GM19452 (cell line): ENCODE measurements at regions not wholly inside any gene's neighbourhood (a gene's known extent, or its start where the extent isn't known, plus 50 kb on each side); places are given as distances from the start of the nearest gene placed in this dataset.
"Not testable (repeated sequence)": the region's sequence is repeated elsewhere in the genome, so short reads cannot be mapped to it uniquely, and the experiment has no call there.

Experiments used
- ATAC-seq: cut with Tn5 transposase; IDR thresholded peaks from one replicate; pipeline ENCODE4 v1.9.1; 2021; ENCODE audit not compliant: unreplicated experiment

- no peak for ATAC-seq
Measured at GRCh38 chr5:164253764-164254163, 748.3 kb downstream of the MAT2B start.

- no peak for ATAC-seq
Measured at GRCh38 chr5:164255598-164256213, 750.3 kb downstream of the MAT2B start.

- ATAC-seq, result no peak
Measured at GRCh38 chr5:164256351-164256750, 750.9 kb downstream of the MAT2B start.

GRCh38 chr5:164256954-164257353, 751.5 kb downstream of the MAT2B start:
- ATAC-seq, result no peak

- ATAC-seq, result no peak
Measured at GRCh38 chr5:164265566-164265965, 760.1 kb downstream of the MAT2B start.

- no peak for ATAC-seq
Measured at GRCh38 chr5:164266571-164266970, 761.2 kb downstream of the MAT2B start.

GRCh38 chr5:164277720-164278119, 772.3 kb downstream of the MAT2B start:
- ATAC-seq, result no peak

GRCh38 chr5:164289526-164289925, 784.1 kb downstream of the MAT2B start:
- ATAC-seq, result no peak

GRCh38 chr5:164296603-164297080, 791.2 kb downstream of the MAT2B start:
- ATAC-seq, result no peak

GRCh38 chr5:164298165-164298564, 792.7 kb downstream of the MAT2B start:
- no peak for ATAC-seq

GRCh38 chr5:164300295-164300694, 794.9 kb downstream of the MAT2B start:
- no peak for ATAC-seq

- ATAC-seq, result no peak
Measured at GRCh38 chr5:164301136-164301535, 795.7 kb downstream of the MAT2B start.

- no peak for ATAC-seq
Measured at GRCh38 chr5:164301708-164302107, 796.3 kb downstream of the MAT2B start.

GRCh38 chr5:164302533-164303235, 797.3 kb downstream of the MAT2B start:
- ATAC-seq, result no peak

GRCh38 chr5:164303646-164304215, 798.3 kb downstream of the MAT2B start:
- no peak for ATAC-seq

- no peak for ATAC-seq
Measured at GRCh38 chr5:164306662-164307061, 801.2 kb downstream of the MAT2B start.

- ATAC-seq, result no peak
Measured at GRCh38 chr5:164312801-164313200, 807.4 kb downstream of the MAT2B start.

- ATAC-seq, result no peak
Measured at GRCh38 chr5:164317676-164318075, 812.3 kb downstream of the MAT2B start.

GRCh38 chr5:164319161-164319560, 813.7 kb downstream of the MAT2B start:
- ATAC-seq, result no peak

- no peak for ATAC-seq
Measured at GRCh38 chr5:164324239-164324638, 818.8 kb downstream of the MAT2B start.

GRCh38 chr5:164326219-164326618, 820.8 kb downstream of the MAT2B start:
- ATAC-seq, result no peak

GRCh38 chr5:164327166-164327565, 821.7 kb downstream of the MAT2B start:
- ATAC-seq, result not testable (repeated sequence)
